GM19240 (cell line): ENCODE measurements at regions not wholly inside any gene's neighbourhood (a gene's known extent, or its start where the extent isn't known, plus 50 kb on each side); places are given as distances from the start of the nearest gene placed in this dataset.

Experiments used
- DNase-seq: peaks from one replicate; pipeline ENCODE4 v3.0.0; 2011; ENCODE audit warnings: low spot score; ENCODE audit not compliant: insufficient read length

- no peak for DNase-seq
Measured at GRCh38 chr12:124445826-124446225, 121.6 kb downstream of the NCOR2 start.

- DNase-seq = no peak
Measured at GRCh38 chr12:124445121-124445718, 122.2 kb downstream of the NCOR2 start.

- no peak for DNase-seq
Measured at GRCh38 chr12:124443931-124444712, 123.3 kb downstream of the NCOR2 start.

GRCh38 chr12:124442772-124443445 is 124.5 kb downstream of the NCOR2 start:
- no peak for DNase-seq

- no peak for DNase-seq
Measured at GRCh38 chr12:124442281-124442680, 125.1 kb downstream of the NCOR2 start.

GRCh38 chr12:124441443-124442194 is 125.8 kb downstream of the NCOR2 start:
- DNase-seq = no peak

GRCh38 chr12:124440841-124441381 is 126.5 kb downstream of the NCOR2 start:
- DNase-seq = no peak

- no peak for DNase-seq
Measured at GRCh38 chr12:124440031-124440626, 127.3 kb downstream of the NCOR2 start.

- DNase-seq = no peak
Measured at GRCh38 chr12:124438437-124439056, 128.9 kb downstream of the NCOR2 start.

GRCh38 chr12:124437617-124438436 is 129.6 kb downstream of the NCOR2 start:
- no peak for DNase-seq

- no peak for DNase-seq
Measured at GRCh38 chr12:124437121-124437520, 130.3 kb downstream of the NCOR2 start.

GRCh38 chr12:124436366-124436765 is 131.0 kb downstream of the NCOR2 start:
- no peak for DNase-seq

GRCh38 chr12:124435806-124436345 is 131.5 kb downstream of the NCOR2 start:
- no peak for DNase-seq

GRCh38 chr12:124434951-124435805 is 132.2 kb downstream of the NCOR2 start:
- DNase-seq = no peak

GRCh38 chr12:124434354-124434753 is 133.1 kb downstream of the NCOR2 start:
- DNase-seq = no peak

- no peak for DNase-seq
Measured at GRCh38 chr12:124433879-124434278, 133.5 kb downstream of the NCOR2 start.

GRCh38 chr12:124433147-124433874 is 134.1 kb downstream of the NCOR2 start:
- no peak for DNase-seq

GRCh38 chr12:124432376-124432775 is 135.0 kb downstream of the NCOR2 start:
- DNase-seq = no peak
